ENCODE measurements at regions not wholly inside any gene's neighbourhood (a gene's known extent, or its start where the extent isn't known, plus 50 kb on each side); places are given as distances from the start of the nearest gene placed in this dataset.
"Not testable (repeated sequence)": the region's sequence is repeated elsewhere in the genome, so short reads cannot be mapped to it uniquely, and the experiment has no call there.

- DNase-seq (ENCODE audit: low read depth): no peak
- TF ChIP-seq CTCF (conservative IDR thresholded peaks at IDR 0.05; ENCODE audit: low read depth, low read length): no peak
- no peak overlapping the region for H3K4me3 ChIP-seq (ENCODE audit: low read depth, low read length)
Observed at GRCh38 chr7:24440892-24441291, 132.4 kb upstream of the PALS2 start.

GRCh38 chr7:24441314-24442027, 131.8 kb upstream of the PALS2 start:
- no peak for TF ChIP-seq CTCF (conservative IDR thresholded peaks at IDR 0.05; ENCODE audit: low read depth, low read length)
- no peak overlapping the region for H3K4me3 ChIP-seq (ENCODE audit: low read depth, low read length)

DNA sequence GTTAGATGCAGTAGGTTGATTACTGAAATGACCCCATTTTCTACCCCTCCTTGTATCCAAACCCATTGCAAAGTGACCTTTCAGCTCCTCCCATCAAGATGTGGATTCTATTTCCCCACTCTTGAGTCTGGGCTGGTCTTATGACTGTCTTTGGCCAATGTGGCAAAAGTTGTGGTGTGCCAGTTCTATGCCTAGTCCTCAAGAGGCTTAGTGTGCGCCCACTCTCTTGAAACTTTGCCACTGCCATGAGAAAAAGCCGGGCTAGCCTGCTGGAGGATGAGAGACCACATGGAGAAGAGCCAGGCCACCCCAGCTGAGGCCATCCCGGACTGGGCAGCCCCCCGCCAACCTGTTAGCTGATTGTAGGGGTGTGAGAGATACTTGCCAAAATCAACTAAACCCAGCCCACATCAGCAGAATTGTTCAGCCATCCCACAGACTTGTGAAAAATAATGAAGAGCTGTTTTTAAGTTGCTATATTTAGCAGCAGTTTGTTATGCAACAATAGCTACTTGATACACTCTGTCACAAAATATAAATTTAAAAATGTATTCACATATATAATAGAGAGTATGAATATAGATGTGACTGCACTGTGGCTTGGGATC, 131.0 kb upstream of the PALS2 start:
- no peak for TF ChIP-seq CTCF (conservative IDR thresholded peaks at IDR 0.05; ENCODE audit: low read depth, low read length)
- no peak for DNase-seq (ENCODE audit: low read depth)
- H3K4me3 ChIP-seq (ENCODE audit: low read depth, low read length): no peak overlapping the region

More at GRCh38 chr7:24441314-24442027, 131.8 kb upstream of the PALS2 start:
- no peak for DNase-seq (ENCODE audit: low read depth)

DNA sequence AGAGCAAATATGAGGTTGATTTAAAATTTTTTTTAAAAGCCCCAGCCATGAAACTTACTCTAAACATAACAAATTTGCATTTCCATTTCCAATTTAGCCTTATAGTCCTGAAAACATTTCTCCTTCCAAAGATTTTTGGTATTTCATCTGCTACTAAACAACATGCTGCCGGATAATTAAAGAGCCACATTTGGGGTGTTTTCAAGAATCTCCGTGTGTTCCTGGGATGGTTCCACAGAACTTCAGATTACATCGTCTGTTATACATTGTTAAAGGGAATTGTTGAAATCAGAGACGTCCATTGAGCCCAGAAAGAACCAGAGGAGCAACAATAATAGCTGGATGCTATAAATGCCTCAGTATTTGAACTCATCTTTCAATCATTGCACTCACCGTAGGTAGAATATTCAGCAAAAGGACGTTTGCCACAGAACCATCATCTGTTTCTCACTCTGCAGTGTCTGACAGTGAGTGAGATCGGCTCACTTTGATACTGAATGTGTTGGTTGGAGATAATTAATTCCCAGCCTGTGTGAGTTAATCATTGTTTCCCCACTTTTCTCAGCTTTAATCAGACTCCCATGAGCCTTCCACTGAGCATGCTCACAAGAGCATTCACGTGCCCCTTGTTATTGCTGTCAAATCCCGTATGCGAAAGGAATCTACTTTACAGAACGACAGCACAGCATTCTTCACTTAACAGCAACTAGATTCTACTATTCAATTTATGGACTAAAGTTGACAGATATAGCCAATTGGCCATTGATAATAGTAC, 128.4 kb upstream of the PALS2 start:
- no peak for TF ChIP-seq CTCF (conservative IDR thresholded peaks at IDR 0.05; ENCODE audit: low read depth, low read length)
- no peak for DNase-seq (ENCODE audit: low read depth)
- no peak overlapping the region for H3K4me3 ChIP-seq (ENCODE audit: low read depth, low read length)

DNA sequence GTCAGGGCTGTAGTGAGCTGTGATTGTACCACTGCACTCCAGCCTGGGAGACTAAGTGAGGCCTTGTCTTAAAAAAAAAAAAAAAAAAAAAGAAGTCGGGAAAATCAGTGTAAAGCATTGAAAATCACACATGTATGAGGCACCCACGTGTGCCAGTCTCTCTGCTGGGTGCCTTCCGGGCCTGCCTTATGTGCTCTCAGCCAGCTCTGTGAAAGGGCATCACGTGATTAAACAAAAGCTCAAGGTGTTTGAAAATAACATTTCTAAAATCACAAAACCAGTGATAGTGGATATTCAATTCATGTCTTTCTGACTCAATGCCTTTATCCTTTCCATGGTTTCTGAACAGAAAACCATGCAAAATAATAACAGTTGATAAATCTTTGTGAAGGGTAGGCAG, 125.2 kb upstream of the PALS2 start:
- H3K4me3 ChIP-seq (ENCODE audit: low read depth, low read length): no peak overlapping the region
- DNase-seq (ENCODE audit: low read depth): no peak
- TF ChIP-seq CTCF (conservative IDR thresholded peaks at IDR 0.05; ENCODE audit: low read depth, low read length): no peak

- H3K4me3 ChIP-seq (ENCODE audit: low read depth, low read length); DNase-seq (ENCODE audit: low read depth): not testable (repeated sequence)
Observed at GRCh38 chr7:24449416-24449815, 123.8 kb upstream of the PALS2 start.

GRCh38 chr7:24455813-24456525, 117.3 kb upstream of the PALS2 start:
- no peak overlapping the region for H3K4me3 ChIP-seq (ENCODE audit: low read depth, low read length)
- TF ChIP-seq CTCF (conservative IDR thresholded peaks at IDR 0.05; ENCODE audit: low read depth, low read length): no peak
- no peak for DNase-seq (ENCODE audit: low read depth)

Data from choroid plexus epithelial cell (primary cell).